IPS DF 6.9 (cell line): ENCODE measurements at regions not wholly inside any gene's neighbourhood (a gene's known extent, or its start where the extent isn't known, plus 50 kb on each side); places are given as distances from the start of the nearest gene placed in this dataset.

ENCODE experiments used
- DNase-seq: peaks from one replicate; pipeline ENCODE4 v3.0.0-alpha.2; 2013; ENCODE audit warnings: low read depth, low spot score
- H3K27ac ChIP-seq: one replicate; pipeline ENCODE4 v1.5.1; 2013; ENCODE audit warnings: low read length, control low read depth
- H3K27me3 ChIP-seq: 2 replicates; pipeline ENCODE4 v1.6.1; 2013; ENCODE audit warnings: mild to moderate bottlenecking, low read length; ENCODE audit not compliant: control insufficient read depth, insufficient read depth
- H3K36me3 ChIP-seq: 2 replicates; pipeline ENCODE4 v1.6.1; 2013; ENCODE audit warnings: low read length; ENCODE audit not compliant: control insufficient read depth, insufficient read depth
- H3K4me1 ChIP-seq: 2 replicates; pipeline ENCODE4 v1.6.1; 2013; ENCODE audit warnings: low read length; ENCODE audit not compliant: control insufficient read depth, insufficient read depth
- H3K4me3 ChIP-seq: 2 replicates; pipeline ENCODE4 v1.5.1; 2013; ENCODE audit warnings: mild to moderate bottlenecking, low read length
- H3K9me3 ChIP-seq: 2 replicates; pipeline ENCODE4 v1.6.1; 2013; ENCODE audit warnings: low read length, inconsistent platforms; ENCODE audit not compliant: control insufficient read depth, insufficient read depth
- WGBS: extraction: QIAGEN DNeasy Blood & Tissue Kit; methylation state at CpG from one replicate; pipeline ENCODE4 v1.1.7; 2013; ENCODE audit warnings: mixed read lengths, missing lambda C conversion rate; ENCODE audit not compliant: insufficient read length, insufficient coverage; 5-methylcytosine and 5-hydroxymethylcytosine counted together

- Histone ChIP-seq H3K27me3 (peaks cover 2% of the 10 kb centered on the region; the same call in 1 of the 2 replicates), H3K9me3 (no peaks in the 10 kb centered on the region), H3K36me3 (no peaks in the 10 kb centered on the region), H3K4me3 (no peak overlapping the region), H3K27ac (no peak overlapping the region), H3K4me1 (peaks cover 2% of the 10 kb centered on the region)
- no CpG with 5 or more reads among the region's 24 CpGs for WGBS
- no peak for DNase-seq
Observed at GRCh38 chr2:9137379-9138150, 69.0 kb upstream of the ASAP2 start.

GRCh38 chr2:9135822-9136558 lies 70.6 kb upstream of the ASAP2 start:
- Histone ChIP-seq H3K27me3 (no peaks in the 10 kb centered on the region), H3K9me3 (no peaks in the 10 kb centered on the region), H3K4me1 (peaks cover 2% of the 10 kb centered on the region), H3K4me3 (no peak overlapping the region), H3K36me3 (no peaks in the 10 kb centered on the region), H3K27ac (no peak overlapping the region)
- no peak for DNase-seq
- no CpG with 5 or more reads among the region's 15 CpGs for WGBS

GRCh38 chr2:9127316-9127715 lies 79.3 kb upstream of the ASAP2 start:
- DNase-seq, result no peak
- Histone ChIP-seq H3K36me3 (0 out of 2 replicates have a peak, but pooled peaks cover 2% of the 10 kb centered on the region), H3K4me1 (no peaks in the 10 kb centered on the region), H3K4me3 (no peak overlapping the region), H3K27ac (no peak overlapping the region), H3K27me3 (no peaks in the 10 kb centered on the region), H3K9me3 (no peaks in the 10 kb centered on the region)
- no CpG with 5 or more reads among the region's 8 CpGs for WGBS

- DNase-seq, result no peak
- no CpG with 5 or more reads among the region's 3 CpGs for WGBS
- Histone ChIP-seq H3K9me3 (no peaks in the 10 kb centered on the region), H3K27me3 (no peaks in the 10 kb centered on the region), H3K4me1 (no peaks in the 10 kb centered on the region), H3K4me3 (no peak overlapping the region), H3K36me3 (0 out of 2 replicates have a peak, but pooled peaks cover 2% of the 10 kb centered on the region), H3K27ac (no peak overlapping the region)
Observed at GRCh38 chr2:9126540-9126939, 80.1 kb upstream of the ASAP2 start.

GRCh38 chr2:9124231-9124741 lies 82.3 kb upstream of the ASAP2 start:
- DNase-seq, result no peak
- WGBS, result no CpG with 5 or more reads among the region's 14 CpGs
- no peak overlapping the region for H3K27ac ChIP-seq
- H3K4me1 ChIP-seq, result no peaks in the 10 kb centered on the region
- H3K9me3 ChIP-seq, result no peaks in the 10 kb centered on the region
- H3K4me3 ChIP-seq, result no peak overlapping the region
- no peaks in the 10 kb centered on the region for H3K27me3 ChIP-seq
- 0 out of 2 replicates have a peak, but pooled peaks cover 2% of the 10 kb centered on the region for H3K36me3 ChIP-seq

GRCh38 chr2:9123069-9123468 lies 83.5 kb upstream of the ASAP2 start:
- no peaks in the 10 kb centered on the region for H3K4me1 ChIP-seq
- H3K27me3 ChIP-seq, result no peaks in the 10 kb centered on the region
- no CpG with 5 or more reads among the region's 5 CpGs for WGBS
- H3K36me3 ChIP-seq, result 0 out of 2 replicates have a peak, but pooled peaks cover 2% of the 10 kb centered on the region
- no peak for DNase-seq
- no peaks in the 10 kb centered on the region for H3K9me3 ChIP-seq
- H3K27ac ChIP-seq, result no peak overlapping the region
- H3K4me3 ChIP-seq, result no peak overlapping the region

GRCh38 chr2:9122367-9122766 lies 84.2 kb upstream of the ASAP2 start:
- WGBS, result no CpG with 5 or more reads among the region's 8 CpGs
- no peak for DNase-seq
- Histone ChIP-seq H3K36me3 (0 out of 2 replicates have a peak, but pooled peaks cover 2% of the 10 kb centered on the region), H3K27me3 (no peaks in the 10 kb centered on the region), H3K9me3 (no peaks in the 10 kb centered on the region), H3K27ac (no peak overlapping the region), H3K4me3 (no peak overlapping the region), H3K4me1 (no peaks in the 10 kb centered on the region)

GRCh38 chr2:9118383-9118960 lies 88.1 kb upstream of the ASAP2 start:
- Histone ChIP-seq H3K9me3 (no peaks in the 10 kb centered on the region), H3K27me3 (no peaks in the 10 kb centered on the region), H3K27ac (no peak overlapping the region), H3K36me3 (no peaks in the 10 kb centered on the region), H3K4me3 (no peak overlapping the region), H3K4me1 (no peaks in the 10 kb centered on the region)
- DNase-seq, result no peak
- no CpG with 5 or more reads among the region's 11 CpGs for WGBS

- no CpG with 5 or more reads among the region's 2 CpGs for WGBS
- no peak for DNase-seq
- H3K4me3 ChIP-seq, result no peak overlapping the region
Observed at GRCh38 chr2:9115229-9115628, 91.4 kb upstream of the ASAP2 start.

GRCh38 chr2:9114458-9114857 lies 92.2 kb upstream of the ASAP2 start:
- H3K36me3 ChIP-seq, result no peaks in the 10 kb centered on the region
- no peak overlapping the region for H3K4me3 ChIP-seq
- no peaks in the 10 kb centered on the region for H3K27me3 ChIP-seq
- no peak for DNase-seq
- H3K9me3 ChIP-seq, result no peaks in the 10 kb centered on the region
- no peak overlapping the region for H3K27ac ChIP-seq
- H3K4me1 ChIP-seq, result 0 out of 2 replicates have a peak, but pooled peaks cover 2% of the 10 kb centered on the region
- WGBS, result no CpG with 5 or more reads among the region's 3 CpGs

More at GRCh38 chr2:9115229-9115628, 91.4 kb upstream of the ASAP2 start:
- Histone ChIP-seq H3K36me3 (no peaks in the 10 kb centered on the region), H3K27ac (no peak overlapping the region), H3K9me3 (no peaks in the 10 kb centered on the region), H3K4me1 (0 out of 2 replicates have a peak, but pooled peaks cover 2% of the 10 kb centered on the region), H3K27me3 (no peaks in the 10 kb centered on the region)
